ENCODE measurements at regions not wholly inside any gene's neighbourhood (a gene's known extent, or its start where the extent isn't known, plus 50 kb on each side); places are given as distances from the start of the nearest gene placed in this dataset.
A peak's percentile ranks its signal among the peaks of the same experiment; 100 is the strongest.

DNA sequence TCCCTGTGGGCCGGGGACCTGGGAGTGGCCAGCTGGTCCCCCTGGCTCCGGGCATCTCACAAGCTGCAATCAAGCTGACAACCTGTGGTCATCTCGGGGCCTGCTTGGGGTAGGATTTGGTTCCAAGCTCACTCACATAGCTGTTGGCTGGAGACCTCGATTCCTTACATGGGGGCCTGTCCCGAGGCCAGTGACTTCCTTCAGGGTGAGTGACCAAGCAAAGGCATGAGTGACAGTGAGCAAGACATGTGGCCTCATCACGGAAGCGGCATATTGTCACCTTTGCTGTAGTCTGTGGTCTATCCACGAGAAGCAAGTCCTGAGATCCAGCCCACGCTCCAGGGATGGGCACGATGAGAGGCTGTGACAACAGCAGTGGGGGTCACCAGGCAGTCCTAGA lies 131.4 kb upstream of the ID2 start:
- H3K27ac ChIP-seq (ENCODE audit: low read depth in 1 of 2, low read length in 2 of 2), result no peak overlapping the region
- no peak for DNase-seq
- Mint-ChIP-seq H3K36me3 (peaks cover 0 to 7% of the 10 kb centered on the region in 2 donors), H3K4me3 (no peak overlapping the region), H3K27me3 (ENCODE audit: low read depth in 3 of 3) (peaks cover 2 to 3% (median 3%) of the 10 kb centered on the region in 3 donors), H3K4me1 (peaks cover 33% of the 10 kb centered on the region), H3K27ac (no peak overlapping the region), H3K9me3 (peaks cover 3 to 6% (median 4%) of the 10 kb centered on the region in 7 donors)
- H2AFZ ChIP-seq (ENCODE audit: insufficient read depth, low read depth, low read length, poor library complexity, severe bottlenecking), result no peak overlapping the region
- intact Hi-C loops (cut with micrococcal nuclease), result no loop called here
- WGBS (ENCODE audit: insufficient coverage), result 89% methylated on average over 10 of the region's 10 CpGs
- H3K4me2 ChIP-seq (replicated peaks; ENCODE audit: extremely low read depth, low read length, poor library complexity, severe bottlenecking), result no peak overlapping the region
- no peak overlapping the region for H3K4me3 ChIP-seq (replicated peaks in 1 of 3; ENCODE audit: low read depth in 2 of 3, low read length in 3 of 3)
- H3K4me1 ChIP-seq (ENCODE audit: control insufficient read depth in 1 of 2, insufficient read depth in 2 of 2, low read length in 2 of 2), result peaks cover 21 to 25% of the 10 kb centered on the region in 2 donors
- TF ChIP-seq, protein P1, sequence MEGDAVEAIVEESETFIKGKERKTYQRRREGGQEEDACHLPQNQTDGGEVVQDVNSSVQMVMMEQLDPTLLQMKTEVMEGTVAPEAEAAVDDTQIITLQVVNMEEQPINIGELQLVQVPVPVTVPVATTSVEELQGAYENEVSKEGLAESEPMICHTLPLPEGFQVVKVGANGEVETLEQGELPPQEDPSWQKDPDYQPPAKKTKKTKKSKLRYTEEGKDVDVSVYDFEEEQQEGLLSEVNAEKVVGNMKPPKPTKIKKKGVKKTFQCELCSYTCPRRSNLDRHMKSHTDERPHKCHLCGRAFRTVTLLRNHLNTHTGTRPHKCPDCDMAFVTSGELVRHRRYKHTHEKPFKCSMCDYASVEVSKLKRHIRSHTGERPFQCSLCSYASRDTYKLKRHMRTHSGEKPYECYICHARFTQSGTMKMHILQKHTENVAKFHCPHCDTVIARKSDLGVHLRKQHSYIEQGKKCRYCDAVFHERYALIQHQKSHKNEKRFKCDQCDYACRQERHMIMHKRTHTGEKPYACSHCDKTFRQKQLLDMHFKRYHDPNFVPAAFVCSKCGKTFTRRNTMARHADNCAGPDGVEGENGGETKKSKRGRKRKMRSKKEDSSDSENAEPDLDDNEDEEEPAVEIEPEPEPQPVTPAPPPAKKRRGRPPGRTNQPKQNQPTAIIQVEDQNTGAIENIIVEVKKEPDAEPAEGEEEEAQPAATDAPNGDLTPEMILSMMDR (IDR thresholded peaks at IDR 0.05), result no peak
- no peak overlapping the region for H3K9ac ChIP-seq (ENCODE audit: insufficient read depth, low read length, poor library complexity, severe bottlenecking)
- peaks cover 5% of the 10 kb centered on the region in 2 donors for H3K9me3 ChIP-seq (replicated peaks in 1 of 2; ENCODE audit: control insufficient read depth in 1 of 2, insufficient read depth in 1 of 2, low read length in 2 of 2)
- H4K20me1 ChIP-seq (ENCODE audit: insufficient read depth, low read length), result no peaks in the 10 kb centered on the region
- H3K27me3 ChIP-seq (ENCODE audit: control insufficient read depth in 2 of 2, insufficient read depth in 2 of 2, low read length in 2 of 2), result no peaks in the 10 kb centered on the region
- H3K79me2 ChIP-seq (ENCODE audit: insufficient read depth, low read length), result no peaks in the 10 kb centered on the region
- no peaks in the 10 kb centered on the region for H3K36me3 ChIP-seq (replicated peaks in 1 of 2; ENCODE audit: control insufficient read depth in 1 of 2, insufficient read depth in 2 of 2, low read length in 2 of 2)

DNA sequence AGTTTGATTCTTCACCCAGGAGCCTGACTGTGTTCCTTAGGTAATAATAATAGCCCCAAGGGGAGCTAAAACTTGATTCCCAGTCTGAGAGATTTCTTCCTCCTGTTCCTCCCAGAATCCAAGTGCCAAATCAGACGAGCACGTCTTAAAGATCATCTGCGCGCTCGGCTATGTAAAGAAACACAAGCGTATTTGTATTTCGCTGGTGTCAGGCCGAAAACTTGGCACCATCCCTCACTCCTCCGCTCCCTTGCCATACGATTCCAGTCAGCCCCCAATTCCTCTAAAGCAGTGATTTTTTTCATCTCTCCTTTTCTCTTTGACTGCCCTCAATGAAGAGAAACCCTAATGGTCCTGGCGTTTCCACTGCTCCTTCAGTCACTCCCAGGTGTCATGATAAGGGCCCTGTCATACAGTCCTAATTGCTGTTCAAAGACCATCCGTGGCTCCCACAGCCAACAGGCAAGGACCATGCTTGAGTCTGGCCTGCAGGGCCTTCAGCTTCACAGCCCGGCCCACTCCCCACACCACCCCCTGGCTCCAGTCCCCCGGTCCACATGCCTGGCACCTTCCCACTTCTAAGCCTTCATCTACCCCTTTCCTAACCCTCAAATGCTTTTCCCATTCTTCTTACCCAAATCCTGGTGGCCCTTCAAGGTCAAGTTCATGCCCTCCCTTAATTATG lies 130.8 kb upstream of the ID2 start:
- 90% methylated on average over 14 of the region's 14 CpGs for WGBS (ENCODE audit: insufficient coverage)
- no peaks in the 10 kb centered on the region for H4K20me1 ChIP-seq (ENCODE audit: insufficient read depth, low read length)
- no peaks in the 10 kb centered on the region for H3K27me3 ChIP-seq (ENCODE audit: control insufficient read depth in 2 of 2, insufficient read depth in 2 of 2, low read length in 2 of 2)
- no peak overlapping the region for H3K4me2 ChIP-seq (replicated peaks; ENCODE audit: extremely low read depth, low read length, poor library complexity, severe bottlenecking)
- no peak overlapping the region for H3K9ac ChIP-seq (ENCODE audit: insufficient read depth, low read length, poor library complexity, severe bottlenecking)
- Mint-ChIP-seq H3K36me3 (peaks cover 0 to 7% of the 10 kb centered on the region in 2 donors), H3K9me3 (peaks cover 3 to 6% (median 4%) of the 10 kb centered on the region in 7 donors), H3K27ac (peak overlapping the region in 1 of 7 donors; percentile 2), H3K27me3 (ENCODE audit: low read depth in 3 of 3) (peaks cover 2 to 3% (median 3%) of the 10 kb centered on the region in 3 donors), H3K4me1 (peaks cover 27% of the 10 kb centered on the region), H3K4me3 (no peak overlapping the region)
- H2AFZ ChIP-seq (ENCODE audit: insufficient read depth, low read depth, low read length, poor library complexity, severe bottlenecking), result no peak overlapping the region
- intact Hi-C loops (cut with micrococcal nuclease), result no loop called here
- H3K4me1 ChIP-seq (ENCODE audit: control insufficient read depth in 1 of 2, insufficient read depth in 2 of 2, low read length in 2 of 2), result peaks cover 15 to 19% of the 10 kb centered on the region in 2 donors
- H3K79me2 ChIP-seq (ENCODE audit: insufficient read depth, low read length), result no peaks in the 10 kb centered on the region
- no peak overlapping the region for H3K4me3 ChIP-seq (replicated peaks in 1 of 3; ENCODE audit: low read depth in 2 of 3, low read length in 3 of 3)
- no peak overlapping the region for H3K27ac ChIP-seq (ENCODE audit: low read depth in 1 of 2, low read length in 2 of 2)
- no peak for DNase-seq
- peaks cover 5% of the 10 kb centered on the region in 2 donors for H3K9me3 ChIP-seq (replicated peaks in 1 of 2; ENCODE audit: control insufficient read depth in 1 of 2, insufficient read depth in 1 of 2, low read length in 2 of 2)
- TF ChIP-seq, protein P1 (IDR thresholded peaks at IDR 0.05), result no peak
- H3K36me3 ChIP-seq (replicated peaks in 1 of 2; ENCODE audit: control insufficient read depth in 1 of 2, insufficient read depth in 2 of 2, low read length in 2 of 2), result no peaks in the 10 kb centered on the region

All from CD14-positive monocyte (primary cell).